KOPT-K1 (cell line): ENCODE measurements at regions not wholly inside any gene's neighbourhood (a gene's known extent, or its start where the extent isn't known, plus 50 kb on each side); places are given as distances from the start of the nearest gene placed in this dataset.
A peak's percentile ranks its signal among the peaks of the same experiment; 100 is the strongest.

Source experiments
- H3K27ac ChIP-seq: fragments of 200-600 bp; sonication (generic); 2 replicates; pipeline ENCODE4 v1.5.1; 2016; ENCODE audit warnings: antibody characterized with exemption, mild to moderate bottlenecking, low read depth, low read length; ENCODE audit not compliant: poor library complexity, severe bottlenecking
- H3K36me3 ChIP-seq: fragments of 200-600 bp; sonication (generic); 2 replicates; pipeline ENCODE4 v1.5.1; 2017; ENCODE audit warnings: antibody characterized with exemption, mild to moderate bottlenecking, low read length, moderate library complexity; ENCODE audit not compliant: insufficient read depth
- H3K9me3 ChIP-seq: fragments of 200-600 bp; sonication (generic); 2 replicates; pipeline ENCODE4 v1.5.1; 2017; ENCODE audit warnings: antibody characterized with exemption, low read length, mild to moderate bottlenecking; ENCODE audit not compliant: insufficient read depth, poor library complexity, severe bottlenecking

DNA sequence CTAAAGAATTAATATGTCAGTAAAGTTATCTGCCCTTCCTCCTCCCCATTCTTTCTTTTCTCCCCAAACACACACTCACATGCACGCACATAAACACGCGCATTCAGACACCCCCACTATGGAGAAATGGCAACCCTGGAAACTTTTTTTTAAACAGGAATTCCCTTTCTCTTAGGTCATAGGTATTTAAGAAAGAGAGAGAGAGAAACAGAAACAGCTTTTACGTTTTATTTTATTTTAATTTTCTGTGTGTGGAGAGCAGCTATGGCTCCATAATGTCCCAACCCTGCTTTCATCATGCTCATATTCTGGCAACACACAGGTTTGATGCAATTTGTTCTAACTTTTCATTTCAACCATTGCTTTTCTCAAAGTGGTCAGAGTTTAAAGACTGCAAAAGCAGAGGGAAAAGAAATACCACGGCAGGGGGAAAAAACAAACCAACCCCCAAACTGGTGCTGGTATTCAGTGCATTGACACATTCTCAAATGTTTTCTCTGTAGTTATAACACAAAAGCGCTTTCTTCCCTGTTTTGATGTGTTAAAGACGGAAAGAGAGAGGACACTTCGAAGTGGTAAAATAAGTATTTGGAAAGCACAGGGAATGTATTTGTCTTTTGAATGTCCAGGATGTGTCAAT, 126.0 kb upstream of the TMEM161B start:
- H3K36me3 ChIP-seq = no peaks in the 10 kb centered on the region
- H3K9me3 ChIP-seq = no peaks in the 10 kb centered on the region
- no peak overlapping the region for H3K27ac ChIP-seq

DNA sequence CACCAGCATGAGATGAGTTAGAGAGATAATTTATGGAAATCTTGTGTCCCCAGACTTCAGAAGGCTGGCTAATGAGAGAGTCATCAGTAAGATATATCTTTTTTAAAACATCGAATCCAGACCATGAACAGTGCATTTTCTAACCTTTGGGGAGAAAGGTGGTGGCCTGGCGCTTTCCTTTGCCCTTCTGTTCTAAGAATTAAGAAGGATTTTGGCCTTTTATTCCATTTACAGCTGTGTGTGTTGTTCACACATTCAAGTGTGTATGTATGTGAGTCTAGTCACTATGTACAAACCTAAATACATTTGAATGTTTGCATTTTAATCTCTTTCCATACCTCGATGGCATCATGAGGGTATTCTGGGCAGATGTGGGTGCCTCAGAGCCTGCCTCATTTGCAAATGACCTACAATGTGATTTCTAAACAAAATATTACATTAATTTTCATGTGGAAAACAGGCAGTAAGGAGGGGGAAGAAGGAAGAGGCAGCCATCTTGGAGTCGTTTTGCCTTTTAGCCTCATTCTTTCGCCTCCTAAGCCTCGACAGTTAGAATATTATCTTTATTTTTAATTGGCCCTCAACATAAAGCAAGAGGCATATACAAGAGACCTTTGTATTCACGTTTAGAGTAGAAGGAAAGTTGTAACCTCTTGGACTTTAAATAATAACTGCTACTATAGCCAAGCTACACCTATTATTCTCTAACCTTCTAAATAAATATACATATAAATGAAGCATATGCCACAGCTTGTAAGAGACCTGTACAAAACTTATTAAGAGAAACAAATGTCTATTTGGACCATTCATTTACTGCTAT, 125.3 kb upstream of the TMEM161B start:
- H3K36me3 ChIP-seq = no peaks in the 10 kb centered on the region
- H3K27ac ChIP-seq = no peak overlapping the region
- no peaks in the 10 kb centered on the region for H3K9me3 ChIP-seq

DNA sequence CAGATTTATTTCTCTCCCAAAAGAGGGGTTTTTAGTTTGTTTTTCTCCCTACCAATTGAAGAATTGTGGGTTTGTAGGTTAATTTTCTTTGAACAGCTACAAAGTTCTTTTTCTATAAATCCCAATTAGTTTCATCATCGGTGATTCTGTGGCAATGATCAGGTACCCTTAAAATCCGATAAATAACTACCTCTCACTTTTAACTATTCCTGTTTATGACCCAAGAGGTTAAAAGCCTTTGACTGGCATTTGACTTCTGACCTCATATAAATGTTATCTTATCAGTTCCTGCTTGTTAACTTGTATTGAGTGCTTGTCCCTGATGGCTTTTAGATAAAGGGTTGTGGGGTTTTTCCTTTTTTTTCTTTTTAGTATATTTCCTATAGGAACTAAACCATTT, 124.4 kb upstream of the TMEM161B start:
- H3K36me3 ChIP-seq = no peaks in the 10 kb centered on the region
- H3K9me3 ChIP-seq = no peaks in the 10 kb centered on the region
- no peak overlapping the region for H3K27ac ChIP-seq

DNA sequence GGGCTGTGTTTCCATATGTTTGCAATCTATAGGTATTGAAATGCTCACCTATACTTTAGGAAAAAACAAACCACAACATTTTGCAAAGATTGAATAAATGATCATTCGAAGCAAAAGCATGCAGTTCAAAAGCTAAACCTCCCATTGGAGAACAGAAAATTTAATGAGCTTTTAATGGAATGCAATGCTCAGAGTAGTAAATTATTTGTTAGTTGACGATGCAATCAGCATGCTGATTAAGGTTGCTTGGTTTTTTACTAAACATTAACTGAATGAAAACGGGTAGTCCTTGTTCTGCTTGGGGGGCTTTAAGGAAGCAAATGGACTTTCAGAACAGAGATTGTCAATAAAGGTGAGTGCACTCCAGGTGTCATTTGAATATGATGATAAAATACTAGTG, 123.3 kb upstream of the TMEM161B start:
- H3K9me3 ChIP-seq = no peaks in the 10 kb centered on the region
- H3K36me3 ChIP-seq = no peaks in the 10 kb centered on the region
- no peak overlapping the region for H3K27ac ChIP-seq

DNA sequence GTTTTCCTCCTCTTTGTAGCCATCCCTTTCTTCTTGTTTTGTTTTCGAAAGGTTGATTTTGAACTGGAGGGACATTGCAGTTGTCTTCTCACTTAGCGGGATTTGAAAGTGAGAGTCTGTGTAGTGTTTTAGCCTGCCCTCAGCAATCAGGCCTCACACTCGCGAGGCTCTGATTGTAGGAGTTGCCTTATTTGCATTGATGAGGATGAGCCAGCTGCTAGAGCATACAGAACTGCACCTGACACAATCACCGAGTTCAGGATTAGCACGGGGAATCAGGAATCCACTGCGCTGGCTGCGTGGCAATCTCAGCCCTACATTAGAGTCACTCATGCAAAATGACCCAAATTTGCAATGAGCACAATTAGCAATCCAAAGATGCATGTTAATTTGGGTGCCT, 122.5 kb upstream of the TMEM161B start:
- Histone ChIP-seq H3K27ac (no peak overlapping the region), H3K36me3 (no peaks in the 10 kb centered on the region), H3K9me3 (no peaks in the 10 kb centered on the region)

DNA sequence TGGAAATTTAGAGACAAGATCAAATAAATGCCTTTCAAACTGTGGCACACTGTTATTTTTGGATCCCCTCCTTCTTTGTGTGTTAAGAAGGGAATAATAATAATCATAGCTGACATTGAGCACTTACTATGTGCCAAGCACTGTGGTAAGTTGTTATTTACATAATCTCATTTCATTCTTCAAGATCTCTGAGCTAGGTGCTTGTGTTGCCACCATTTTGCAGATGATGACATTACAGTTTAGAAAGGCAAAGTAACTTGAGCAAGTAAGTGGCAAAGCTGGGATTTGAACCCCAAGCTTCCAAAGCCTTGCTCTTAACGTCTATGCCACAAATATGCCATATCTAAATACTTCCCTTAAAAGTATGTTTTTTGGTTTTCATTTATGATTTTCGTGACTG, 121.8 kb upstream of the TMEM161B start:
- H3K27ac ChIP-seq = no peak overlapping the region
- H3K36me3 ChIP-seq = no peaks in the 10 kb centered on the region
- H3K9me3 ChIP-seq = no peaks in the 10 kb centered on the region

DNA sequence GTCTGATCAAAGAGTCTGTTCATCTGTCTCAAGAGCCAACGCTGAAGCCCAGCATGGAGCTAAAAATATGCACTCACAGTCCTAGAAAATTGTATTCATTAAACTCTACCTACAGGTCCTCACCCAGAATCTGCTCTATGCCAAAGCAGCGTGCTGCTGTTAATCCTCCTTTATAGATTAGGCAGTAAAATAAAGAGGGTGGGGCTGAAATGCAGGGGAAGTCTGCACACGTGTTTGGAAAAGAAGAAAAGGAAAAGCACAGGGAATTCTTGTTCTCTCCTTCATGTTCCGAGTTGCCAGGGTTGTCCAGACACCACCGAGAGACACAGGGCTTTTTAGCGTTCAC, 121.4 kb upstream of the TMEM161B start:
- H3K27ac ChIP-seq = no peak overlapping the region
- no peaks in the 10 kb centered on the region for H3K36me3 ChIP-seq
- H3K9me3 ChIP-seq = no peaks in the 10 kb centered on the region

DNA sequence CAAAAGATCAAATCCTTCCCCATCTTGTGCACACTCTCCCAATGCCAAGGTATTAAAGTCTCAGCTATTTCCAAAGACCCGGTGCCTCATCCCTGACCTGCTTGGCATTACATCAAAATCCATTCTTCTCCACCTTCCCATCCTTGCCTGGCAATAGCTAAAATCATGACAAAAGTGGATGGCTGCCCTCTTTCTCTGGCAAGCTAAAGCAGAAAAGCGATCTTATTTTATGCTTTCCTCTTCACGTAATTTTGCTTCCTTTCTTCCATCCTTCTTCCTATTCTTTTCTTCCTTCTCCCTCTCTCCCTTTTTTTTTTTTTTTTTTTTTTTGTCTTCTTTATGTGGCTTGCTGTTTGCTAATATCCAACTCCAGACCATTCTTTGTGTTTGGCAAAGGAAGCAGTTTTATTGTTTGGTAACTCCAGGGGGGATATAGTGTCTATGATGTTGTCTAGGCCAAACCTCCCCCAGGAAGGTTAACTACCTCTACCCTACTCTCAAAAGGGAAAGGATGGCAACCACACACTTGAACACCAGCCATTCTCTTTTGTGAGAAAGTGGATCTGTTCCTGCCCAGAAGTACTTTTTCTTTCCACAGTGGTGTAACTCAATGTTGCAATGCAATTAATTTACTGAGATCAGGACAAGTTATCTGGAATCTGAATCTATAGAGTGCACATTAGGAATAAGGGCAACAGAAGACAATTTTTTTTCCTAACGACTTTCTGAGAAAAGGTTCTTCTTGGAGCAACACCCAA, 120.9 kb upstream of the TMEM161B start:
- H3K9me3 ChIP-seq = no peaks in the 10 kb centered on the region
- no peaks in the 10 kb centered on the region for H3K36me3 ChIP-seq
- no peak overlapping the region for H3K27ac ChIP-seq

DNA sequence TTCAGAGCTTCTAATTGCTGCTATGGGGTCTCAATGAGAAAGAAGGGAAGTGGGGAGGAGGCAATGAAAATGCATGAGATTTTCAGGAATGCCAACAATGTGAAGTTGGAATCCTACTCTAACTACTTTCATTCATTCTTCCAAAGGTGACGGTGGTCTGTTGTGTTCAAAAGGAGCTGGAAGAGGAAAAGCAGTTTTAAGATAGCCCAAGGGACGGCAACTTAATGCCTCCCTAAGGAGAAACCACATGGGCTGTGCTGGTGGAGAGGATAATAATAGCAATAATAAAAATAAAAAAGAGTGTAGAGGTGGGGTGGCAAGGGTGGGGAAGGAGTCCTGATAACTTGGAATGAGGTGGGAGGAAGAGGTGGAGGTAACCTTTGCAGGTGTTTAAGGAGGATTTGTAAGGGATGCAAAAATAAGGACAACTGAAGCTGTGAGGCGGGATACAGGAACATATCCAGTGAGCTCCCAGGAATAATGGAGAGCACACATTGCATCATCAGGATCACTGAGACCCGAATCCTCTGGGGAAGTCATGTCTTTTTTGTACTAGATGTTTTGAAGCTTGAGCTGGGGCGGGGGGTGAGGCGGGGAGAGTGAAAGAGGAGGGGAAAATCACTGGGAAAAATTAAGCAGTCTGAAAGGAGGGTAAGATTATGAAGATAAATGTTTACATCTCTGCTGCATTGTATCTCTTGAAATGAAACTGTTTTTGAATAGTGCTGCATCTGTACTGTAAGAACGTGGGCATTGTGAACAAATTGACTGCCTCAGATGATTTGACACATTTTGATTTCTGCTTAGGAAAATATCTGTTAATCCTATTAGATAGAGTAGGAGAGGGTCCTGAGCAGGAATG, 120.1 kb upstream of the TMEM161B start:
- H3K36me3 ChIP-seq = no peaks in the 10 kb centered on the region
- H3K9me3 ChIP-seq = no peaks in the 10 kb centered on the region
- no peak overlapping the region for H3K27ac ChIP-seq

DNA sequence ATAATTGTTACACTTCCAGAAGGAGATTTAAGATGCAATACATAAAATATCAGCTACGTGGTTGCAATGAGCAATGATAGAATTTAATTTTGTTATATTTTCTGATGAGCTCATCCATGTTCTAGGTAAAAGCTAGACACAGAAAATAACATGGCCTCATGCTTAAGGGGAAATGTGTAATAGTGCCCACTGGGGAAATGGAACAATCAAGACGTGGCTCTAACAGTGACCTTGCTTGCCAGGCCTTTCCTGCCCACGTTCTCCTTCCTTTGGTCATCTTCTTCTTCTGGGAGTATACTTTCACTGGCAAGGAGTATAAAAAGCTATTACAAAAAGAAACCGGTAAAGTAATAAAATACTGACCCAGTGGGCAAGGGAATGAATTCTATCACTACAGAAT, 116.2 kb upstream of the TMEM161B start:
- Histone ChIP-seq H3K27ac (no peak overlapping the region), H3K9me3 (peaks cover 14% of the 10 kb centered on the region)

DNA sequence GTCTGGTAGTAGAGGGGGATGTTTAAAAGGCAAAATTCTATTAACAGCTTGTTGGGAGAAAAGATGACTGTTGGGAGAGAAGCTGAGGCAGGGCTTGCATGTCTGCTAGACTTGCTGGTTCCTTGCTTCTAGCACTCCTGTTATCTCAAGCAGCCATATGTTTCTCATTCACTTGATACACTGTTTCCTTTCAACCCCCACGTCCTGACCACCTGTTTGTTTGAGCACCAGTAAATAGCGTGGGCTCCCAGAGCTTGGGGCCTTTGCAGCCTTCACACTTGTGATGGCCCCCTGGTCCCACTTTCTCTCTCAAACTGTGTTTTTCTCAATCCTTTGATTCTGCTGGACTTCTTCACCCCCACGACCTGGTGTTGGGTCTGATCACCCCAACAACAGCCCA, 111.7 kb upstream of the TMEM161B start:
- Histone ChIP-seq H3K9me3 (peaks cover 14% of the 10 kb centered on the region), H3K27ac (no peak overlapping the region), H3K36me3 (no peaks in the 10 kb centered on the region)

More for the DNA sequence above, 116.2 kb upstream of the TMEM161B start:
- H3K36me3 ChIP-seq = no peaks in the 10 kb centered on the region

DNA sequence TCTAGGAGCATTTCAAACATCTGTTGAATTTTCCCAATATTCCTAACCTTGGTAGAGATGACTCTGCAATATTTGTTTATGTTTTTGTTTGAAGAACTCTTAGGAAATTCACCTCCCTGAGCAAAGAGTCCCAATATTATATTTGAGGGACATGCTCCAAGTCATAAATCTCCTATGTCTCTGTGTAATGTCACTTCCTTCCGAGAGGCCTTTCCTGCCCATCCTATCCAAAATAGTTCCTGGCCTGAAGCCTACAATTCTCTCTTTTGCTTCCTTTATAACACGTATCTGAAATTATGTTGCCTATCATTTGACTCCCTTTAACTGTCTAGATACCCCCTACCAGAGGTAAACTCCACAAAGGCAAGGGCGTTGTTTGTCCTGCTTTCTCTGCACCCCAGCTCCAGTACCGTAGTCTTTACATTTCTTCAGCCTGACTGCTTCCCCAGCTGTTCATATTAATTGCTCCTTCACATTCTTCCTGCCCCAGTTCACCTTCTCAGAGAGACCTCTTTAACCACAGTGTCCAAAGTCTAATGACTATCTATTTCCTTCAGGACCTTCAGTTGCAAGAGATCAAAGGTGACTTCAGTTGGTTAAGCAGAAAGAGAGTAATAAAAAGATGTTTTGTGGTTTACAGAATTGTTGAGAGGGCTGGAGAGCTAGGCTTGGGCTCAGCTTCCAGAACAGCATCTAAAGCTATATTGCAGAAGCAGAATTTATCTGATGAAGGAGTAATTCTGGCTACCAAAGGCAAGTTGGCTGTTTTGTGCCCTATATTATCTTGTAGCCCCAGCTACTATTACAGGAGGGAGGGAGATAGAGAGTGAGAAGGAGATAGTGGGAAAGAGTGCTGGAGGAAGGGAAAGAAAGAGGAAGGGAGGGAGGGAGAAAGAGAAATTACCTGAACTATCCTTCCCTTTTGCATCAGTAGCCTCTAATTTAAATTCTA, 109.3 kb upstream of the TMEM161B start:
- H3K9me3 ChIP-seq = peaks cover 25% of the 10 kb centered on the region
- peak overlapping the region; percentile 47 for H3K27ac ChIP-seq
- H3K36me3 ChIP-seq = no peaks in the 10 kb centered on the region

DNA sequence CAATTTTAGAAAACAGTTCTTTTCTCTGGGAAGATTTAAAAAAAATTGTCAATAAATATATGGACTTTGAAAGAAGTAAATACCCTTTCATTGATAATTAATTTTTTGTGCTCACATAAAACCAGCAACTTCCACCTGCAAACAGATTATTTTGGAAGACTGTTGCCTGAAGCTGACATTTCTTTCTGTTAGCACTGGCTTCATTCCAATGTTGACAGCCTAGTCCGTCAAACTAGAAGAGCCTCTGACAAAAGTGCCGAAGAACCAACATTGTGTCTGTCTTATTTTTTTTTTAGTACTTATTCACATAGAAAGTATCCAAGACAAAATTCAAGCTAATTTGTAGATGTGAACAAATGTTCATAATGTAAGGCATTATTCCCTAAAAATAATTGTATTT, 108.6 kb upstream of the TMEM161B start:
- Histone ChIP-seq H3K27ac (peak overlapping the region; percentile 47), H3K9me3 (peaks cover 25% of the 10 kb centered on the region)

DNA sequence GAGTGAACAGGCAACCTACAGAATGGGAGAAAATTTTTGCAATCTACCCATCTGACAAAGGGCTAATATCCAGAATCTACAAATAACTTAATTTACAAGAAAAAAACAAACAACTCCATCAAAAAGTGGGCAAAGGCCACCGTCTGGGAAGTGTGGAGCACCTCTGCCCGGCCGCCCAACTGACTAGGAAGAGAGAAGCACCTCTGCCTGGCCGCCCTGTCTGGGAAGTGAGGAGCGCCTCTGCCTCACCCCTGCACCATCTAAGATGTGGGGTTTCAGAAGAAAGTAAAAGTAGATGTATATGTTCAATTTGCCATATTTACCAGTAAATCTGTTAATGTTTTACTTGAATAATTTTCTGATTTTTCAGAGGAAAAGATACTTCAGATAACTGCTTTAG, 108.1 kb upstream of the TMEM161B start:
- no peak overlapping the region for H3K27ac ChIP-seq
- no peaks in the 10 kb centered on the region for H3K36me3 ChIP-seq
- H3K9me3 ChIP-seq = peaks cover 25% of the 10 kb centered on the region

More for the DNA sequence above, 108.6 kb upstream of the TMEM161B start:
- no peaks in the 10 kb centered on the region for H3K36me3 ChIP-seq
